NCI-H1417 (cell line): ENCODE measurements at regions not wholly inside any gene's neighbourhood (a gene's known extent, or its start where the extent isn't known, plus 50 kb on each side); places are given as distances from the start of the nearest gene placed in this dataset.
"Not testable (repeated sequence)": the region's sequence is repeated elsewhere in the genome, so short reads cannot be mapped to it uniquely, and the experiment has no call there.

ENCODE experiments used
- DNase-seq, 3 experiments: peaks; one replicate each; lab custom pipeline; 2025; lab: John Stamatoyannopoulos, UW

DNA sequence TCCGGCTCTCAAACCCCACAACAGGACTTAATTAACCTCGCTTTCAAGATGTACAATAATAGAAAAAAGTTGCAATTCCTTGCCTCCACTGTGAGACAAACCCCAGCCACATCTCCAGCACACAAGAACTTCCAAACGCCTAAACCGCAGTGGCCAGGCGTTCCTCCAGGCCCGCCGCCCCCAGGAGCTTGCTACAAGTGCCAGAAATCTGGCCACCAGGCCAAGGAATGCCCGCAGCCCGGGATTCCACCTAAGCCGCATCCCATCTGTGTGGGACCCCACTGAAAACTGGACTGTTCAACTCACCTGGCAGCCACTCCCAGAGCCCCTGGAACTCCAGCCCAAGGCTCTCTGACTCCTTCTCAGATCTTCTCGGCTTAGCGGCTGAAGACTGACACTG lies 262.5 kb downstream of the SMARCA2 start:
- not testable (repeated sequence) for DNase-seq

GRCh38 chr9:2279138-2279537 lies 264.0 kb downstream of the SMARCA2 start:
- not testable (repeated sequence) for DNase-seq

GRCh38 chr9:2281031-2281802 lies 266.1 kb downstream of the SMARCA2 start:
- DNase-seq = no peak

GRCh38 chr9:2281803-2282185 lies 266.6 kb downstream of the SMARCA2 start:
- no peak for DNase-seq

DNA sequence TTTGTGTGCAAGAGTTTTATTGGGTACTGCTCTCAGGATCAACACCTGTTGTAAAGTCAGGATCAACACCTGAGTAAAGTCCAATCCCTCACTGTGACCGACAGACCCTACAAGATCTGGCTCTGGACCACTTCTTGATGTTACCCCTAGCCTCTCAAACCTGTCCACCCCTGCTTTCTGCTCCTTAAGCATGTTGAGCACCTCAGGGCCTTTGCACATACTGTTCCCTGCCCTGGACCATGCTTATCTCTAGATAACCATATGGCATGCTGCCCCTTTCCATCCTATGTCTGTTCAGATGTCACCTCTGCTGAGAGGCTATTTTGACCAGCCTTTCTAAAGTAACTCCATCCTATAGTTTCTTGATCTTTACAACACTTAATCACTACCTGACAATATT lies 269.6 kb downstream of the SMARCA2 start:
- DNase-seq = no peak

DNA sequence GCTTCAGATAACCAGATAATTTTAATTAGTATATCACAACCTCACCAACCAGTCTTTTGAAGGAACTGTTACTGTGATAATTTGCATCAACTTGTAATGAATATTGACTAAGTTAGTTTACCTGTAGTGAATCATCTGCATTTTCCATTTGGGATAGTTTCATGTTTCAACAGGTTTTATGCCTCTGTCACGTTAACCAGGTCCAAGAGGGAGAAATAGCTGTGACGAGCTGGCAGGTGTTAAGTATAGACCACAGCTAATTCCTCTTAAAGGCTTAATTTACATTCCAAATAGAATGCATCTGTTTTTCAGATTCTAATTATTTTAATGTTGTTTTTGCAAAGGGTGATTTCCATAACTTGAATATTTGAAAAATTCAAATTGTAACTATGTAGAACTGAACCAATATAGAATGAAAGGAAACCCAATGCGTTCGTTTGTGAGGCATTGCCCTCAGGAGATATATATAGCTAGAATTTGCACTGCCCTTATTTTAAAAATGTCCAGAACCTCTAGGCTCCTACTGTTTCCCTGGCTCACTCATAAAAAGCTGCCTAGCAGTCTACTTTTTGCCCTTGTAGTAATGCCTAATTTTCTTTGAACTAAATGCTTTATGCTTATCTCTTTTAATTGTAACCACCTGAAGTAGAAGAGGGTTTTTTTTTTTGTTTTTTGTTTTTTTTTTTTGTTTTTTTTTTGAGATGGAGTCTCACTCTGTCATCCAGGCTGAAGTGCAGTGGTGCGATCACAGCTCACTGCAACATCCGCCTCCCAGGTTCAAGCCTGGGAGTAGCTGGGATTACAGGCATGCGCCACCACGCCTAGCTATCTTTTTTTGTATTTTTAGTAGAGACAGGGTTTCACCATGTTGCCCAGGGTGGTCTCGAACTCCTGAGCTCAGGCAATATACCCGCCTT lies 270.5 kb downstream of the SMARCA2 start:
- DNase-seq = peak in 1 of 3 experiments; percentile 7

GRCh38 chr9:2286333-2286705 lies 271.2 kb downstream of the SMARCA2 start:
- no peak for DNase-seq

DNA sequence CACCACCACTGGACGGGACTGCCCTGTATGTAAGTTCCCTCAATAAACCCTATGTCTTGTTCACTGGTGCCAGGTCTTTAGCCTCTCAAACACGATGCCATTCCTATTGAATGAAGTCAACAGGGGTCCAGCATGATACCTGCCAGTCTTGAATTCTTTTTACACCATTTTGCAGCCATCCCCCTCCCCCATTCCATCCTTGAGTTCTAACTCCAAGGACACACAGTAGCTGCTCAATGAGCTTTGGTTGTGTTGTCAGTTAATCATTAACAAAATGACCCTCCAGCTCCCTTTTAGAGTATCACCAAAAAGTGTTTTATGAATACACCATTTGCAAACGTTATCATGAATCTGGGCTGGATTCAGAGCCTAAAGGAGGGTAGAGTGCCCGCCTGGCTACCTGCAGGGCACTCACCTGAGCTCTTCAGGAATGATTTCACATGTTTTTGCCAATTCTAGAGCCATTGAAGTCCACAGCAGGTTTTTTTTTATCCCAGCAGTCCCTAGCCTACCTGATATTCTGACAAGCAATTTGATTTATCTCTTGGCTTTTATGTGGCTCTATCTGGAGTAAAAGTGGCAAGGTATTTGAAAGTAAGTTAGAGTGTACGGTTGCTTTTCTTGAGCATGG lies 271.8 kb downstream of the SMARCA2 start:
- DNase-seq = peak in 1 of 3 experiments; percentile 38

GRCh38 chr9:2288309-2288708 lies 273.2 kb downstream of the SMARCA2 start:
- no peak for DNase-seq

- DNase-seq = no peak
Observed at GRCh38 chr9:2289263-2289662, 274.1 kb downstream of the SMARCA2 start.

- peak in 1 of 3 experiments; percentile 40 for DNase-seq
Observed at GRCh38 chr9:2290382-2290781, 275.2 kb downstream of the SMARCA2 start.

DNA sequence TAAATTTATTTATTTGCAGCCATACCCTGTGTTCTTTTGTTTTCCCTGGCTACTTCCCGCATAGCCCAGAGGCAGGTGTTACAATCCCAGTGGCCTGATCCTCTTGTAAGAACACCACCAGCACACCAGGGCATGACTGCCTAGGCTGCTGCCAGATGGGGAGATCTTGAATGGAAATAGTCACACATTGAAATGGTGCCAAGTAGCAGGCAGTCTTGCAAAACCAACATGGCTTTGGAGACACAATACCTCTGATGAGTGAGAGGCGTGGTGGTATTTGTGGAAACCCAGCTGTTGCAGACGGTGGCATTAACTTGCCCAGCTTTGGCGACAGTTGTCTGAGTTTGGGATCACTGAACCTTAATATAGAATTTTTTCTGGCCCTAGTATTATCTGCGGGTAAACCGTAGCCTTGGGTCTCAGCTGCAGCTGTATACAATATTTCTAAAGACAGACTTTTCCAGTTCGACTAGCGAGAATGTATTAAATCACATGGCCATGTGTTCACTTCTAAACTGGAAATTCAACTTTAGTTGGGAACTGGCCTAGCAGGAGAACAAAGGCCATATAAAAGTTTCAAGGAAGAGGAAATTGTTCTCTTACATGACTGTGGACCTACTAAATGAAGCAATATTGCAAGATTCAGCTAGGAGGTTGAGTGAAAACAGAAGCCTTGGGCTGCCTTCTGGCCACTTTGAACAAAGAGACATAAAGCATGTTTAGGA lies 277.0 kb downstream of the SMARCA2 start:
- DNase-seq = peak; percentile 33 to 78 (median 73)

DNA sequence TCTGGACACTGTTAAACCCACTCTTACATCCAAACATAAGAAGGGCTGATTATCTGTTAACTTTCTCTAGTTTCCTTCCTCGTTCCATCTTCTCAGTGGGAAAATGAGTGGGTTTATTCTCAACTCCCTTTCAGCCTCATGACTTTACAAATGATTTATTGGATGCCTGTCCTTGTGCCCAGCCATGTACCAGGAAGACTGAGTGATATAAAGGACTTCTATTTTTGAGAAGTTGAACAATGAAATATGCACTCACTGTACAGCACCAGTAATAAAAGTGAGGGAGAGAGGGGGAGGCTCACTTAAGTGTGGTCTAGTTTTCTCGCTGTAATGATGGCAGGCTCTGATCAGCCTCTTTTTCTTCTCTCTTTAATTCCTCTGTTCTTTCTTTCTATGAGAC lies 277.6 kb downstream of the SMARCA2 start:
- DNase-seq = no peak

- no peak for DNase-seq
Observed at GRCh38 chr9:2297771-2298170, 282.6 kb downstream of the SMARCA2 start.

DNA sequence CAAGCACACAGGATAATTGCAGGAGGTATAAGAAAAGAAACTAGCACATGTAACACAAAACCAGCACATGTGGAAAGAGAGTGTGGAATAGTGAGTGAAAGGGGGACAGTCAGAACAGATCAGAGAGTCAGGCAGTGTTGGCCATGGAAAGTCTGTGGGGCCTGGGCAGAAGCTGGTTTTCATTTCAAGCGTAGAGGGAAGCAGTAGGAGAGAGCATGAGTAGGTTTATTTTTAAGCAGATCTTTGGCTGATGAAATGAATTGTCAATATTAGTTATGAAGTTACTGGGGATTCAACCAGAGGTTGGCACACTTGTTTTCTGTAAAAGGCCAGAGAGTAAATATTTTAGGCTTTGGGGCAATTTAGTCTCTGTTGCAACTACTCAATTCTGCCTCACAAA lies 283.1 kb downstream of the SMARCA2 start:
- DNase-seq = peak in 1 of 3 experiments; percentile 26

DNA sequence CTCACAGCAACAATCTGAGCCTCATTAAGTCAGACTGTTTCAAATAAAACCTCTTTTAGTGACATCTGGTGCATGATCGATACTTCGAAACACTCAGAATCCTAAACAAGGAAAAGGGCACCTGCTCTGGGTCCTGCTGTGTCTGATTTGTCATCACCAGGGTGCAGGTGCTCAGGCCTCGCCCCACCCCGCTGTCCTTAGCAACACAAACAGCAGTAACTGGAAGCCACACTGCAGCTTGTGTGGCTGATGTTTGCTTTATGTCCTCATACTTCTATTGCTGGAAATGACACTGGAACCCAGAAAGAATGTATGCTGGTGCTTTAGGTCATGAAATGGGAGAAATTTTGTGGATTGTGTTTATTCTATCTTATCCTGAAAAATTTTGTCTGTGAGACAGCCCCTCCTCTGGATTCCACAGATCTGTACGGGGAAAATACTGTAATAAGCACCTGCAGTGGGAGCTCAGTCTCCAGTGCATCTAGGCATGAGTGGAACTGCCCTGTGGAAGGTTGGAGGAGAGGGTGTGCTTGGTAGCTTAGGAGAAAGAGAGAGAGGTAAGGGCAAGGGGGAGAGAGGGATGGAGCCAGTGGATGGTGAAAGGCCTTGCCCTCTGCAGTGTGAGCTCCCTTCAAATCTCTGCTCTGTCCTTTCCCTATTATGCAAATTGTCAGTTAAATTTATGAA lies 284.2 kb downstream of the SMARCA2 start:
- peak; percentile 88 to 98 (median 94) for DNase-seq

DNA sequence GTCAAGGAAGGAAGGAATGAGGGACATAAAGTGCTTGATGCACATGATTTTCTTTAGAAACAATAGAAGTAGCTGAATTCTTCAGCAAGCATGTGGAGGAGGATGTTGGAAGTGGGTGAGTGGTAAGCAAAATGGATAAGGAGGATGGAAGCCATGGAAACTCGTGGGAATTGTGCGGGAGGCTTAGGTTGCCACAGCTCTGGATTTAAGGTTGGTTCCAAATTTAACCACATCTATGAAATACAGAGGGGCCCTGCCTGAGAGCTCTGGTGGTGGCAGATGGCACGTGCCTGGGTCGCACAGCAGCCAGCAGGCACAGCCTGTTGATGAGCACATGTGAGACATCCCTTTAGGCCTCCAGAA lies 284.7 kb downstream of the SMARCA2 start:
- DNase-seq = peak in 2 of 3 experiments; percentile 24 to 47

DNA sequence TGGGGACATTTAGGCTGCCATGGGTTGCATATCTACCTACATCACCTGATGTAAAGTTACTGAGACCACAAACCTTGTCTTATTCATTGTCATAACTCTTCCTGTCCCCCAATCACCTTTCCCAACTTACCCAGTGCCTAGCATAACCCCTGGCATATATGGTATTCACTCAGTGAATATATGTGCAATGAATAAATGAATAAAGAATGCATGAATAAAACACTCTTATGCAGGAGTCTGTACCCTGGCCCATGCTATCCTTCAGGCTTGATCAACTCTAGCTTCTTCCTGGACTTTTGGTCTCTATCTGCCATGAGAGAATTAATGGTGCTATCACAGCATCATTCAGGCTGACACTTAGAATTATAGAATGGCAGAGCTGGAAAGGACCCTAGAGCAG lies 285.2 kb downstream of the SMARCA2 start:
- no peak for DNase-seq

GRCh38 chr9:2302606-2303005 lies 287.5 kb downstream of the SMARCA2 start:
- no peak for DNase-seq

DNA sequence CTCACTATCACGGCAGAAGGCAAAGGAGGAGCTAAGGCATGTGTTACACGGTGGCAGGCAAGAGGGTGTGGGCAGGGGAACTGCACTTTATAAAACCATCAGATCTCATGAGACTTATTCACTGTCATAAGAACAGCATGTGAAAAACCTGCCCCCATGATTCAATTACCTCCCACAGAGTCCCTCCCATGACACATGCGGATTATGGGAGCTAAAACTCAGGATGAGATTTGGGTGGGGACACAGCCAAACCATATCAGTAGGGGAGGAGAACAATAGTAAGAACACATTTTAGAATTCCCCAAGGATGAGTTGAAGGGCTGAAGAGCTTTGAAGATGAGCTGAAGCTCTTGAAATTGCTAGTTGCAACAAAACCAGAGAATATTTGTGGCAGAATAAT lies 287.9 kb downstream of the SMARCA2 start:
- DNase-seq = no peak

GRCh38 chr9:2307480-2307879 lies 292.3 kb downstream of the SMARCA2 start:
- DNase-seq = no peak
